ENCODE measurements at regions not wholly inside any gene's neighbourhood (a gene's known extent, or its start where the extent isn't known, plus 50 kb on each side); places are given as distances from the start of the nearest gene placed in this dataset.
"Not testable (repeated sequence)": the region's sequence is repeated elsewhere in the genome, so short reads cannot be mapped to it uniquely, and the experiment has no call there.

GRCh38 chr18:28425886-28426285, 249.0 kb upstream of the CDH2 start:
- no peak overlapping the region for H3K4me3 ChIP-seq (ENCODE audit: low read depth, low read length)
- DNase-seq (ENCODE audit: low read depth): no peak
- TF ChIP-seq CTCF (IDR thresholded peaks at IDR 0.05; ENCODE audit: insufficient read depth, low read length, poor library complexity, severe bottlenecking): no peak
- no peaks in the 10 kb centered on the region for H3K27me3 ChIP-seq (ENCODE audit: control insufficient read depth, insufficient read depth, low read length)
- no peaks in the 10 kb centered on the region for H3K36me3 ChIP-seq (ENCODE audit: control insufficient read depth, insufficient read depth, low read length)

DNA sequence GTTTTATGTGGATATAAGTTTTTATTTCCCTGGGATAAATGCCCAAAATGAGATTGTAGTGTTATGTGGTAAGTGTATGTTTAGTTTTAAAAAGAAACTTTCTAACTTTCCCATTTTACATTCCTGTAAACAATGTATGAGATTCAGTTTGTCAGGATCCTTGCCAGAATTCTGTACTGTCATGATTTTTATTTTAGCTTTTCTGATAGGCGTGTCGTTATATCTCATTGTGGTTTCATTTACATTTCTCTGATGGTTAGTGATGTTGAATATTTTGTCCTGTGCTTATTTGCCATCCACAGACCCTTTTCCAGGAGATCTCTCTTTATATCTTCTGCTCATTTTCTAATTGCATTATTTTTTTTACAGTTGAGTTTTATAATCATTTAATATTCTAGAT, 245.6 kb upstream of the CDH2 start:
- Histone ChIP-seq H3K36me3 (ENCODE audit: control insufficient read depth, insufficient read depth, low read length) (no peaks in the 10 kb centered on the region), H3K27me3 (ENCODE audit: control insufficient read depth, insufficient read depth, low read length) (no peaks in the 10 kb centered on the region), H3K4me3 (ENCODE audit: low read depth, low read length) (no peak overlapping the region)
- no peak for DNase-seq (ENCODE audit: low read depth)
- no peak for TF ChIP-seq CTCF (IDR thresholded peaks at IDR 0.05; ENCODE audit: insufficient read depth, low read length, poor library complexity, severe bottlenecking)

GRCh38 chr18:28421950-28422349, 245.0 kb upstream of the CDH2 start:
- H3K36me3 ChIP-seq (ENCODE audit: control insufficient read depth, insufficient read depth, low read length); H3K4me3 ChIP-seq (ENCODE audit: low read depth, low read length); H3K27me3 ChIP-seq (ENCODE audit: control insufficient read depth, insufficient read depth, low read length); DNase-seq (ENCODE audit: low read depth): not testable (repeated sequence)

GRCh38 chr18:28412521-28412920, 235.6 kb upstream of the CDH2 start:
- H3K27me3 ChIP-seq (ENCODE audit: control insufficient read depth, insufficient read depth, low read length): no peaks in the 10 kb centered on the region
- no peaks in the 10 kb centered on the region for H3K36me3 ChIP-seq (ENCODE audit: control insufficient read depth, insufficient read depth, low read length)
- no peak overlapping the region for H3K4me3 ChIP-seq (ENCODE audit: low read depth, low read length)
- no peak for DNase-seq (ENCODE audit: low read depth)
- no peak for TF ChIP-seq CTCF (IDR thresholded peaks at IDR 0.05; ENCODE audit: insufficient read depth, low read length, poor library complexity, severe bottlenecking)

DNA sequence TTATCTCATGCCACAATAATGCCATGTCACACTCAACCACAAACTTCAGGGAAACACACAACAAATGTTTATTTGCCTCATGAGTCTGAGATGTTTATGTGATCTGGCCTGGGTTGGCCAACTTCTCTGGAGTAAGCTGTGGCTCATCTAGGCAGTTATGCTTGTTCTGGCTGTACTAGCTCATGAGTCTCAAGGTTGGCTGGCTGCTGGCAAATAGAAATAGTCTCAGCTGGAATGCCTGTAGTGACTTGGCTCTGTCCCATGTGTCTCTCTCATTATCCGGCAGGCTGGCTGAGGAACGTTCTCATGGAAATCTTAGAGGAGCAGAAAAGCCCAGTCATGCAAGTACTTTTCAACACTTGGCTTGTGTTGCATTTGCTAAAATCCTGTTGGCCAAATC, 234.9 kb upstream of the CDH2 start:
- H3K27me3 ChIP-seq (ENCODE audit: control insufficient read depth, insufficient read depth, low read length): no peaks in the 10 kb centered on the region
- no peak overlapping the region for H3K4me3 ChIP-seq (ENCODE audit: low read depth, low read length)
- DNase-seq (ENCODE audit: low read depth): no peak
- no peak for TF ChIP-seq CTCF (IDR thresholded peaks at IDR 0.05; ENCODE audit: insufficient read depth, low read length, poor library complexity, severe bottlenecking)
- no peaks in the 10 kb centered on the region for H3K36me3 ChIP-seq (ENCODE audit: control insufficient read depth, insufficient read depth, low read length)

DNA sequence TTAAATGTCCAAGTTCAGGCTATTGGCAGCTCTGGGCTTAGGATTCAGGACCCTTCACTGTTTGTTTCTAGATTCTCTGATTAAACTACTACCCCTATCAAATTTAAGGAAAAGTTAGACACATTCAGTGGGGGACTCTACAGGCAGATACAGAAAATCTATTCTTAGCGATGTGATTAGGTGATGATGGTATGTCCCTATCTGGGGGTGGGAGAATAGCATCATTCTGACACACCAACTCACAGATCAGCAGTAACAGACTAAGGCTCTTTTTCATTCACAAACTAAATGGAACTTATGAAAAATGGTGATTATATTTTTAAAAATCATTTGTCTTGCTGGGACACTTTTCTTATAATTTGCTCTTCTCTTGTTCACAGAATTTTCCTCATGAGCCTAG, 232.9 kb upstream of the CDH2 start:
- no peak overlapping the region for H3K4me3 ChIP-seq (ENCODE audit: low read depth, low read length)
- no peaks in the 10 kb centered on the region for H3K27me3 ChIP-seq (ENCODE audit: control insufficient read depth, insufficient read depth, low read length)
- no peaks in the 10 kb centered on the region for H3K36me3 ChIP-seq (ENCODE audit: control insufficient read depth, insufficient read depth, low read length)
- TF ChIP-seq CTCF (IDR thresholded peaks at IDR 0.05; ENCODE audit: insufficient read depth, low read length, poor library complexity, severe bottlenecking): no peak
- no peak for DNase-seq (ENCODE audit: low read depth)
